Left lung (tissue), 4 donors: ENCODE measurements at regions not wholly inside any gene's neighbourhood (a gene's known extent, or its start where the extent isn't known, plus 50 kb on each side); places are given as distances from the start of the nearest gene placed in this dataset.

Source experiments
- ATAC-seq: fragments of 200-7000 bp; cut with Tn5 transposase; one replicate; pipeline ENCODE4 v1.9.1; 2020; ENCODE audit warnings: moderate library complexity
- DNase-seq, 4 donors: peaks; one replicate each; pipeline ENCODE4 v3.0.0-alpha.2; 2013 to 2020
- H3K27ac ChIP-seq, 2 donors: fragments of 200-600 bp; sonication (generic) in 1 of 2; one replicate each; pipeline versions ENCODE4 v1.5.0 to v1.8.0; 2020 to 2021
- H3K27me3 ChIP-seq, 2 donors: fragments of 200-600 bp; sonication (generic) in 1 of 2; one replicate each; pipeline versions ENCODE4 v1.5.0 to v1.8.0; 2020 to 2021
- H3K36me3 ChIP-seq, 2 donors: fragments of 200-600 bp; sonication (generic) in 1 of 2; one replicate each; pipeline versions ENCODE4 v1.5.0 to v1.8.0; 2020 to 2021
- H3K4me1 ChIP-seq, 2 donors: fragments of 200-600 bp; one replicate each; pipeline ENCODE4 v1.8.0; 2021
- H3K4me3 ChIP-seq, 2 donors: fragments of 200-600 bp; sonication (generic) in 1 of 2; one replicate each; pipeline versions ENCODE4 v1.5.0 to v1.8.0; 2020 to 2021; ENCODE audit warnings: mild to moderate bottlenecking in 1 of 2
- H3K9me3 ChIP-seq, 2 donors: fragments of 200-600 bp; sonication (generic) in 1 of 2; one replicate each; pipeline versions ENCODE4 v1.5.0 to v1.8.0; 2020 to 2021
- intact Hi-C, 2 donors: fragments of 100-400 bp; cut with DNase I; formaldehyde crosslinking; loops; one replicate each; pipeline versions ENCODE4 v1.11.2 to v1.14.2; 2022
- TF ChIP-seq, protein P1 (sequence below), 2 donors: fragments of 200-600 bp; sonication (generic) in 1 of 2; IDR thresholded peaks; one replicate each; pipeline versions ENCODE4 v1.5.0 to v1.8.0; 2021; ENCODE audit warnings: antibody characterized with exemption in 2 of 2
- donor health status: DM: no; HTN: yes; CAD: no.
- donor health status: DM: no; HTN: no; CAD: no.

DNA sequence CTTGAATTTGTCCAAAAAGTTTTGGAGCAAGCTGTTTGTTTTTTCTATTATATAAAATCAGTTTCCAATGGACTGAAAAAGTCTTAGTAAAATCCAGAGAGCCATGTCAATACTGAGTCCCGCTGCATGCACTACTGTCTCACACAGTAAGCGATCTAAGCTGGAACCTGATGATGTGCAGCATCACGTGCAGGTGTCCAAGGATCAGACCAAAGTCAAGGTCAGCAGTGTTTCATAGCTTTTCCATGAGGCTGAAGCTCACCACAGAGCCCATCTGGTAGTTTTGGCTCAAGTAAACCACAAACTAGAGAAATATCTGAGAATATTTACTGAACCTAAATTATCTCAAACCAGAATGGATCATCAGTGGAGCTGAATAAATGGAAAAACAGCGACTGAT, 784.0 kb upstream of the SEMA6D start:
- H3K4me3 ChIP-seq: no peak overlapping the region
- intact Hi-C loops: no loop called here
- H3K27me3 ChIP-seq: no peaks in the 10 kb centered on the region
- ATAC-seq (no peak), DNase-seq (no peak)
- H3K4me1 ChIP-seq: no peaks in the 10 kb centered on the region
- TF ChIP-seq, protein P1, sequence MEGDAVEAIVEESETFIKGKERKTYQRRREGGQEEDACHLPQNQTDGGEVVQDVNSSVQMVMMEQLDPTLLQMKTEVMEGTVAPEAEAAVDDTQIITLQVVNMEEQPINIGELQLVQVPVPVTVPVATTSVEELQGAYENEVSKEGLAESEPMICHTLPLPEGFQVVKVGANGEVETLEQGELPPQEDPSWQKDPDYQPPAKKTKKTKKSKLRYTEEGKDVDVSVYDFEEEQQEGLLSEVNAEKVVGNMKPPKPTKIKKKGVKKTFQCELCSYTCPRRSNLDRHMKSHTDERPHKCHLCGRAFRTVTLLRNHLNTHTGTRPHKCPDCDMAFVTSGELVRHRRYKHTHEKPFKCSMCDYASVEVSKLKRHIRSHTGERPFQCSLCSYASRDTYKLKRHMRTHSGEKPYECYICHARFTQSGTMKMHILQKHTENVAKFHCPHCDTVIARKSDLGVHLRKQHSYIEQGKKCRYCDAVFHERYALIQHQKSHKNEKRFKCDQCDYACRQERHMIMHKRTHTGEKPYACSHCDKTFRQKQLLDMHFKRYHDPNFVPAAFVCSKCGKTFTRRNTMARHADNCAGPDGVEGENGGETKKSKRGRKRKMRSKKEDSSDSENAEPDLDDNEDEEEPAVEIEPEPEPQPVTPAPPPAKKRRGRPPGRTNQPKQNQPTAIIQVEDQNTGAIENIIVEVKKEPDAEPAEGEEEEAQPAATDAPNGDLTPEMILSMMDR (IDR thresholded peaks at IDR 0.05): no peak
- H3K27ac ChIP-seq: no peak overlapping the region
- H3K36me3 ChIP-seq: no peaks in the 10 kb centered on the region
- peaks cover 0 to 2% of the 10 kb centered on the region in 2 donors for H3K9me3 ChIP-seq

DNA sequence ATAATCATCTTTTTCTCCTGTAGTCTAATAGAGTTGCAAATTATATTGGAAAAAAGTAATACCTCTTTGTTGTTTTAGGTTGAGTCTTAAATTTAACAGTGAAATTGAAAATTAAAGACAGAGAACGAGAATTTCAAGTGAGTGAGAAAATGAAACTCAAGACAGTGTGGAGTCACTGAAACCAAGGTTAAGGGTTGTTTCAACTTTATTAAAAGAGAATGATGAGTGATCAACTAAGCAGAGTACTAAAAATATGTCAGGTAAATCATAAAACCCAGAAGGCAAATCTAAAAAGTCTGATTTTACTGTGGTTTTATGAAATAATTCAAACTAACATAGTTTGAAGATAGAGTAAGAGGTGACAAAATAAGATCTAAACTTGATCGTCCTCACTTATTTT, 782.5 kb upstream of the SEMA6D start:
- no peak for ATAC-seq
- intact Hi-C loops: no loop called here

DNA sequence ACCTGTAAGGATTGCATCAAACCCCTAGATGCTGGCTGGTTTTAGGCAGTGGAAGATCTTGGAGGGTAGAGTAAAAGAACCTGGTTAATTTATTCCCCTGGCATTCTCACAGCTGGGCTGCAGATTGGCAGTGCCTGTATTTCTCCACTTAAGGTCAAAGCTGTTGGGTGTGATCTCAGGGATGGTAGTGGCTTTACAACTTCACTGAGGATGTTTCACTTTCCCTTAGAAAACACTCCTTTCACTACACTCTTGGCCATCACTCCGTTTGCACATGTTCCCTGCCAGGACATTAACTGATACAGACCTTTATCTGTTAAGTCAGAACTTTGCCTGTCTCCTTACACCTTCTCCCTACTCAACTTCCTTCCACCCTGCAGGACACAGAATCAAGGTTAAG, 779.1 kb upstream of the SEMA6D start:
- no peak for DNase-seq
- intact Hi-C loops: no loop called here
- TF ChIP-seq, protein P1 (IDR thresholded peaks at IDR 0.05): no peak
- Histone ChIP-seq H3K36me3 (no peaks in the 10 kb centered on the region), H3K4me1 (no peaks in the 10 kb centered on the region), H3K4me3 (no peak overlapping the region), H3K27me3 (no peaks in the 10 kb centered on the region), H3K9me3 (no peaks in the 10 kb centered on the region), H3K27ac (no peak overlapping the region)
- no peak for ATAC-seq

More for the DNA sequence above, 782.5 kb upstream of the SEMA6D start:
- no peak for DNase-seq
- Histone ChIP-seq H3K27ac (no peak overlapping the region), H3K9me3 (peaks cover 0 to 2% of the 10 kb centered on the region in 2 donors), H3K36me3 (no peaks in the 10 kb centered on the region), H3K27me3 (no peaks in the 10 kb centered on the region), H3K4me3 (no peak overlapping the region), H3K4me1 (no peaks in the 10 kb centered on the region)
- TF ChIP-seq, protein P1 (IDR thresholded peaks at IDR 0.05): no peak

DNA sequence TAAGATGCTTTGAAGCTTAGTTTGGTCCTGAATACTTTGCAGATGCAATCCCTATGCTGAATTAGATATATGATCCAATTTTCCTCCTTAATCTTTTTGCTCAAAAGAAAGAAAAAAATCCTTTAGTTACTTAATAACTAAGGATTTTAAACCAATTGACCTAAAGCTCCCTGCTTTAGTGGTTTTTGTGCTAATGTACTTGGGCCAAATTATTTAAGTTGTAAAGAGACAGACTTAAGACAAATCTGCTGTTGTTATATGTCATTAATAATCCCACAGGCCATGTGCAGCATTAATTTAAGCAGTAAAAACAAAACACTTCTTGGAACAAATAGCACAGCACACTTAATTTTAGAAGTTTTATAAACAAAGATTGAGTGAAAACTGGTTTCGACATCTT, 776.1 kb upstream of the SEMA6D start:
- DNase-seq (peak in 1 of 4 donors; percentile 17), ATAC-seq (no peak)
- intact Hi-C loops: no loop called here
- H3K36me3 ChIP-seq: no peaks in the 10 kb centered on the region
- H3K27me3 ChIP-seq: no peaks in the 10 kb centered on the region
- no peak overlapping the region for H3K27ac ChIP-seq
- TF ChIP-seq, protein P1 (IDR thresholded peaks at IDR 0.05): no peak
- H3K4me1 ChIP-seq: no peaks in the 10 kb centered on the region
- no peaks in the 10 kb centered on the region for H3K9me3 ChIP-seq
- H3K4me3 ChIP-seq: no peak overlapping the region

DNA sequence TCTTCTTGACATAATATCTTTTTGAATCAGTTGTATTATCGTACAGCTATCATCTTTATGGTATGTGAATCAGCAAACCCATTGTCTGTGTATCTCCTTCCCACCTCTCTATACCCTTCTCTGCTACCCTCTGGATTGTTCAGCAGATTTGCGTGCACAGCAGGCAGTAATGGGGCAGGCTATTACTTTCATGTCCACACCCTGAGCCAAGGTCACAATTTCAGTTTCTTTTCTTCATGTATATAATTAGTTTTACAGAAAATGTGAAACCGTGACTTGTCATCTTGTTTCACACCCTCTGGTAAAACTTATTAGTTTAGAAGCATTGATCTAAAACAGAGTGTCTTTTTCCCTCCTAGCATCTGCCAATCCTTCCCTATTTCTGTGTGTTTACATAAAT, 770.4 kb upstream of the SEMA6D start:
- Histone ChIP-seq H3K9me3 (peaks cover 0 to 28% of the 10 kb centered on the region in 2 donors), H3K27me3 (no peaks in the 10 kb centered on the region), H3K36me3 (no peaks in the 10 kb centered on the region), H3K4me3 (no peak overlapping the region), H3K4me1 (no peaks in the 10 kb centered on the region), H3K27ac (no peak overlapping the region)
- no peak for DNase-seq
- no peak for ATAC-seq
- intact Hi-C loops: no loop called here
- TF ChIP-seq, protein P1 (IDR thresholded peaks at IDR 0.05): no peak
